ENCODE measurements at regions not wholly inside any gene's neighbourhood (a gene's known extent, or its start where the extent isn't known, plus 50 kb on each side); places are given as distances from the start of the nearest gene placed in this dataset.
A peak's percentile ranks its signal among the peaks of the same experiment; 100 is the strongest.

GRCh38 chr1:222920169-222920568 lies 105.3 kb downstream of the DISP1 start:
- Histone ChIP-seq H3K4me1 (peaks cover 8% of the 10 kb centered on the region), H3K4me3 (no peak overlapping the region), H3K27ac (no peak overlapping the region), H3K36me3 (no peaks in the 10 kb centered on the region), H3K27me3 (no peaks in the 10 kb centered on the region), H3K9me3 (peaks cover 8% of the 10 kb centered on the region)
- intact Hi-C loops (cut with DNase I) = no loop called here
- no peak for DNase-seq
- TF ChIP-seq CTCF (IDR thresholded peaks at IDR 0.05) = no peak
- ATAC-seq = no peak

- Histone ChIP-seq H3K27me3 (no peaks in the 10 kb centered on the region), H3K4me3 (no peak overlapping the region), H3K27ac (no peak overlapping the region), H3K9me3 (peaks cover 4% of the 10 kb centered on the region), H3K36me3 (no peaks in the 10 kb centered on the region), H3K4me1 (peaks cover 6% of the 10 kb centered on the region)
- TF ChIP-seq CTCF (IDR thresholded peaks at IDR 0.05) = no peak
- intact Hi-C loops (cut with DNase I) = no loop called here
- no peak for ATAC-seq
- DNase-seq = no peak
Observed at GRCh38 chr1:222921945-222922344, 107.1 kb downstream of the DISP1 start.

- intact Hi-C loops (cut with DNase I) = no loop called here
- H3K36me3 ChIP-seq = no peaks in the 10 kb centered on the region
- H3K27ac ChIP-seq = no peak overlapping the region
- no peaks in the 10 kb centered on the region for H3K9me3 ChIP-seq
- TF ChIP-seq CTCF (IDR thresholded peaks at IDR 0.05) = no peak
- ATAC-seq = no peak
- no peak overlapping the region for H3K4me3 ChIP-seq
- H3K4me1 ChIP-seq = peaks cover 6% of the 10 kb centered on the region
- H3K27me3 ChIP-seq = no peaks in the 10 kb centered on the region
- no peak for DNase-seq
Observed at GRCh38 chr1:222923506-222923905, 108.7 kb downstream of the DISP1 start.

GRCh38 chr1:222924136-222924706 lies 109.4 kb downstream of the DISP1 start:
- Histone ChIP-seq H3K36me3 (no peaks in the 10 kb centered on the region), H3K27ac (no peak overlapping the region), H3K4me1 (peaks cover 6% of the 10 kb centered on the region), H3K27me3 (no peaks in the 10 kb centered on the region), H3K9me3 (no peaks in the 10 kb centered on the region), H3K4me3 (no peak overlapping the region)
- intact Hi-C loops (cut with DNase I) = no loop called here
- ATAC-seq (no peak), DNase-seq (no peak)
- no peak for TF ChIP-seq CTCF (IDR thresholded peaks at IDR 0.05)

- DNase-seq (no peak), ATAC-seq (peak; percentile 50)
- Histone ChIP-seq H3K27me3 (no peaks in the 10 kb centered on the region), H3K9me3 (no peaks in the 10 kb centered on the region), H3K4me1 (peaks cover 6% of the 10 kb centered on the region), H3K27ac (no peak overlapping the region), H3K36me3 (no peaks in the 10 kb centered on the region), H3K4me3 (peak overlapping the region; percentile 18)
- no peak for TF ChIP-seq CTCF (IDR thresholded peaks at IDR 0.05)
- intact Hi-C loops (cut with DNase I) = no loop called here
Observed at GRCh38 chr1:222926566-222926965, 111.7 kb downstream of the DISP1 start.

GRCh38 chr1:222927031-222927430 lies 112.2 kb downstream of the DISP1 start:
- H3K36me3 ChIP-seq = no peaks in the 10 kb centered on the region
- no peak for DNase-seq
- ATAC-seq = no peak
- H3K4me1 ChIP-seq = peaks cover 6% of the 10 kb centered on the region
- intact Hi-C loops (cut with DNase I) = no loop called here
- peak overlapping the region; percentile 18 for H3K4me3 ChIP-seq
- no peaks in the 10 kb centered on the region for H3K9me3 ChIP-seq
- H3K27ac ChIP-seq = peak overlapping the region; percentile 38
- no peaks in the 10 kb centered on the region for H3K27me3 ChIP-seq
- TF ChIP-seq CTCF (IDR thresholded peaks at IDR 0.05) = no peak

All from upper lobe of right lung (tissue), 1 donor.